Spleen (tissue), 7 donors: ENCODE measurements at regions not wholly inside any gene's neighbourhood (a gene's known extent, or its start where the extent isn't known, plus 50 kb on each side); places are given as distances from the start of the nearest gene placed in this dataset.

Experiments used
- POLR2A ChIP-seq, 3 donors: fragments of 450-650 bp; IDR thresholded peaks; one replicate each; pipeline ENCODE4 v1.5.1; 2017; ENCODE audit warnings: antibody characterized with exemption in 3 of 3, mild to moderate bottlenecking in 1 of 3
- POLR2AphosphoS5 ChIP-seq, 3 donors: sonication (generic); formaldehyde crosslinking; IDR thresholded peaks; one replicate each; pipeline ENCODE4 v1.5.1; 2017; ENCODE audit warnings: antibody characterized with exemption in 3 of 3
- TF ChIP-seq, protein P1 (sequence below), 11 experiments: fragments of 200-600 bp in 7 of 11; fragments of 450-650 bp in 4 of 11; sonication (generic) in 4 of 11; IDR thresholded peaks in 8 of 11; conservative IDR thresholded peaks in 3 of 11; 1 replicate in 7 of 11; 2 replicates in 4 of 11; pipeline versions ENCODE4 v1.4.0 to v1.8.0; 2016 to 2021; ENCODE audit warnings: antibody characterized with exemption in 11 of 11, inconsistent platforms in 4 of 11, mild to moderate bottlenecking in 1 of 11
- donor health status: DM: no; HTN: no; CAD: no; lungs with moderate emphysema.
- donor health status: DM: no; HTN: no; CAD: no.
- donor health status: DM: no; HTN: no; CAD: no.

DNA sequence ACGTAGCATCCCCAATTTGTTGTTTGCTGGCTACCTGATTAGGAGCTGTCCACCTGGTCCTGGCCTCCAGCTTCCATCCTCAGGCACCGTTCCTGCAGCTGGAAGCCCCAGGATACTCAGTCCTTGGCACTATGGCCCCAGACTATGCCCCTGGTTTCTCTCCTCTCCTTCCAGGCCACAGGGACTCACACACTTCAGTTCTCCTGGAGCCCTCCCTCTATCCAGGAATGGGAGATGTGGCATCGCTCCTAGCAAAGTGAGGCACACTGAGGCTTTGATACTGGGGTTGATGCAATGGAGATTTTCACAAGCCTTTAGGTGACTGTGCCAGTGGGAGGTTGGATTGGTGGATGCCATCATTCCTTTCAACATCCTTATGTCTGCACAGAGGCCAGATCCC is 142.8 kb upstream of the B3GAT1 start:
- TF ChIP-seq POLR2AphosphoS5 (IDR thresholded peaks at IDR 0.05) (no peak), POLR2A (IDR thresholded peaks at IDR 0.05) (no peak)
- TF ChIP-seq, protein P1, sequence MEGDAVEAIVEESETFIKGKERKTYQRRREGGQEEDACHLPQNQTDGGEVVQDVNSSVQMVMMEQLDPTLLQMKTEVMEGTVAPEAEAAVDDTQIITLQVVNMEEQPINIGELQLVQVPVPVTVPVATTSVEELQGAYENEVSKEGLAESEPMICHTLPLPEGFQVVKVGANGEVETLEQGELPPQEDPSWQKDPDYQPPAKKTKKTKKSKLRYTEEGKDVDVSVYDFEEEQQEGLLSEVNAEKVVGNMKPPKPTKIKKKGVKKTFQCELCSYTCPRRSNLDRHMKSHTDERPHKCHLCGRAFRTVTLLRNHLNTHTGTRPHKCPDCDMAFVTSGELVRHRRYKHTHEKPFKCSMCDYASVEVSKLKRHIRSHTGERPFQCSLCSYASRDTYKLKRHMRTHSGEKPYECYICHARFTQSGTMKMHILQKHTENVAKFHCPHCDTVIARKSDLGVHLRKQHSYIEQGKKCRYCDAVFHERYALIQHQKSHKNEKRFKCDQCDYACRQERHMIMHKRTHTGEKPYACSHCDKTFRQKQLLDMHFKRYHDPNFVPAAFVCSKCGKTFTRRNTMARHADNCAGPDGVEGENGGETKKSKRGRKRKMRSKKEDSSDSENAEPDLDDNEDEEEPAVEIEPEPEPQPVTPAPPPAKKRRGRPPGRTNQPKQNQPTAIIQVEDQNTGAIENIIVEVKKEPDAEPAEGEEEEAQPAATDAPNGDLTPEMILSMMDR (IDR thresholded peaks at IDR 0.05 in 8 of 11, conservative IDR thresholded peaks at IDR 0.05 in 3 of 11), result no peak
